Activated CD4-positive, alpha-beta T cell treated with anti-CD3 and anti-CD28 coated beads for 36 hours (primary cell): ENCODE measurements at regions not wholly inside any gene's neighbourhood (a gene's known extent, or its start where the extent isn't known, plus 50 kb on each side); places are given as distances from the start of the nearest gene placed in this dataset.
"Not testable (repeated sequence)": the region's sequence is repeated elsewhere in the genome, so short reads cannot be mapped to it uniquely, and the experiment has no call there.

Experiments used
- ATAC-seq: fragments of 200-7000 bp; cut with Tn5 transposase; one replicate; pipeline ENCODE4 v1.10.0; 2021; ENCODE audit warnings: mild to moderate bottlenecking, moderate library complexity
- CTCF ChIA-PET: fragments of 350-600 bp; sonication (Branson Sonifier 250); formaldehyde crosslinking; loops from one replicate; lab custom pipeline; 2021; ENCODE audit warnings: antibody characterized with exemption; lab: Charles Lee
- POLR2A ChIA-PET: fragments of 350-600 bp; sonication (Branson Sonifier 250); formaldehyde crosslinking; loops from one replicate; lab custom pipeline; 2021; ENCODE audit warnings: antibody characterized with exemption, inconsistent platforms; lab: Charles Lee
- DNase-seq: peaks from one replicate; pipeline ENCODE4 v3.0.0-alpha.2; 2020
- H3K27ac Mint-ChIP-seq: one replicate; pipeline ENCODE4 v1.8.0; 2021; ENCODE audit warnings: mixed read lengths
- H3K27me3 Mint-ChIP-seq: one replicate; pipeline ENCODE4 v1.8.0; 2021; ENCODE audit warnings: mixed read lengths
- H3K36me3 Mint-ChIP-seq: one replicate; pipeline ENCODE4 v1.8.0; 2021; ENCODE audit warnings: low read depth, mixed read lengths
- H3K4me1 Mint-ChIP-seq: one replicate; pipeline ENCODE4 v1.8.0; 2021; ENCODE audit warnings: mixed read lengths
- H3K4me3 Mint-ChIP-seq: one replicate; pipeline ENCODE4 v1.8.0; 2021; ENCODE audit warnings: mild to moderate bottlenecking, moderate library complexity, mixed read lengths
- H3K9me3 Mint-ChIP-seq: one replicate; pipeline ENCODE4 v1.8.0; 2021; ENCODE audit warnings: low read depth, mixed read lengths
- intact Hi-C, 2 experiments: fragments of 100-400 bp; cut with DNase I in 1 of 2; cut with micrococcal nuclease in 1 of 2; formaldehyde crosslinking; loops; one replicate each; pipeline versions ENCODE4 v1.14.2 to v1.15.1; 2022 to 2024; cut with DNase I, micrococcal nuclease

DNA sequence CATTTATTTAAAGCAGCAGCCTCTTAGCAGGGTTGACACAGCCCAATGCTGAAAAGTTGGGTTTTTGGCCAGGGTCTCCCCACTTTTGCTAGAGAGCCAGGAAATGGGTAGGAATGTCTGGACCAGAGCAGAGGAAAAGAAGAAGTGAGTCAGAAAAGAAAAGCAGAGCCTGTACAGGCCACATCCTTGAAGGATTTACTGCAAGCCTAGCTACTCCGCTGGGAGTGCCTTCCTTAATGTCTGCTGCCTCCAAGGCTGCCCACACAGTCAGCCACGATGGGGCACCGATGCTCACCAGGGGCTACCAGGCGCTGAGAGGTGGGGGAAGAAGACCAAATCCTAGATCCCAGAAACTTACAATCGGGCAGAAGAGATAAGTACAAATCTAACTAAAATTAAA, 139.2 kb downstream of the C12orf75 start:
- H3K27ac Mint-ChIP-seq, result no peak overlapping the region
- intact Hi-C loops, result no loop called here
- H3K36me3 Mint-ChIP-seq, result no peaks in the 10 kb centered on the region
- DNase-seq (no peak), ATAC-seq (no peak)
- H3K27me3 Mint-ChIP-seq, result peaks cover 13% of the 10 kb centered on the region
- no peaks in the 10 kb centered on the region for H3K4me1 Mint-ChIP-seq
- POLR2A ChIA-PET, result no interaction called here
- CTCF ChIA-PET, result interaction anchor here (0.7 kb wide), 1 partner anchor 1372 kb away, joined by 3 read pairs; no protein-coding TSS in a partner anchor
- H3K4me3 Mint-ChIP-seq, result no peak overlapping the region
- no peaks in the 10 kb centered on the region for H3K9me3 Mint-ChIP-seq

GRCh38 chr12:105470102-105470501, 139.6 kb downstream of the C12orf75 start:
- H3K27me3 Mint-ChIP-seq, result peaks cover 14% of the 10 kb centered on the region
- H3K27ac Mint-ChIP-seq, result no peak overlapping the region
- DNase-seq, result no peak
- no peak overlapping the region for H3K4me3 Mint-ChIP-seq
- intact Hi-C loops, result no loop called here
- H3K4me1 Mint-ChIP-seq, result no peaks in the 10 kb centered on the region
- H3K9me3 Mint-ChIP-seq, result no peaks in the 10 kb centered on the region
- CTCF ChIA-PET, result no interaction called here
- POLR2A ChIA-PET, result interaction anchor here (0.5 kb wide), 1 partner anchor 131 kb away, joined by 11 read pairs; no protein-coding TSS in a partner anchor
- no peaks in the 10 kb centered on the region for H3K36me3 Mint-ChIP-seq
- no peak for ATAC-seq

DNA sequence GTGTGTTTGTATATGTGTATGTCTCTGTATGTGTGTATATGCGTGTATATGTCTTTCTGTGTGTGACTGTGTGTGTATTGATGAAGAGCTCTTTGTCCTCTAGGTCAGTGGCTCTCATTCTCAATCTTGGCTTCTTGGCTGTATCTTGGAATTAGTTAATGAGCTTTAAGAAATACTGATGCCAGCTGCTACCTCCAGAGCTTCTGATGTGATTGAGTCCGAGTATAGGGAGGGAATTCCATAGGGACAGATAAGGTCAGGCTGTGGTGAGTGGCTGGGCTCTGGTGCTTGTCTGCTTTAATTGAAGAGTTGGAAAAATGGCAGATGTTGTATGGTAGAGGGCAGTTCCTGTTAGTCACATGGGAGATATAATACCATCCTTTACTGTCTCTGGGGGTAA, 140.1 kb downstream of the C12orf75 start:
- H3K27ac Mint-ChIP-seq, result no peak overlapping the region
- intact Hi-C loops, result no loop called here

GRCh38 chr12:105474672-105475071, 144.2 kb downstream of the C12orf75 start:
- ChIA-PET CTCF (no interaction called here), POLR2A (no interaction called here)
- no peaks in the 10 kb centered on the region for H3K9me3 Mint-ChIP-seq
- ATAC-seq, result no peak
- H3K4me1 Mint-ChIP-seq, result no peaks in the 10 kb centered on the region
- no peak overlapping the region for H3K4me3 Mint-ChIP-seq
- H3K36me3 Mint-ChIP-seq, result no peaks in the 10 kb centered on the region
- H3K27ac Mint-ChIP-seq, result no peak overlapping the region
- DNase-seq, result no peak
- peaks cover 10% of the 10 kb centered on the region for H3K27me3 Mint-ChIP-seq
- intact Hi-C loops, result no loop called here

More for the DNA sequence above, 140.1 kb downstream of the C12orf75 start:
- H3K4me1 Mint-ChIP-seq, result no peaks in the 10 kb centered on the region
- ChIA-PET CTCF (no interaction called here), POLR2A (interaction anchor here (0.5 kb wide), 1 partner anchor 132 kb away, joined by 11 read pairs; no protein-coding TSS in a partner anchor)
- DNase-seq (no peak), ATAC-seq (no peak)
- H3K36me3 Mint-ChIP-seq, result no peaks in the 10 kb centered on the region
- peaks cover 14% of the 10 kb centered on the region for H3K27me3 Mint-ChIP-seq
- H3K9me3 Mint-ChIP-seq, result no peaks in the 10 kb centered on the region
- H3K4me3 Mint-ChIP-seq, result no peak overlapping the region

- intact Hi-C loops, result no loop called here
- H3K4me3 Mint-ChIP-seq, result no peak overlapping the region
- H3K27ac Mint-ChIP-seq, result no peak overlapping the region
- DNase-seq (no peak), ATAC-seq (no peak)
- ChIA-PET CTCF (no interaction called here), POLR2A (no interaction called here)
- no peaks in the 10 kb centered on the region for H3K4me1 Mint-ChIP-seq
- no peaks in the 10 kb centered on the region for H3K9me3 Mint-ChIP-seq
- H3K27me3 Mint-ChIP-seq, result peaks cover 10% of the 10 kb centered on the region
- H3K36me3 Mint-ChIP-seq, result no peaks in the 10 kb centered on the region
Measured at GRCh38 chr12:105476616-105477015, 146.1 kb downstream of the C12orf75 start.

DNA sequence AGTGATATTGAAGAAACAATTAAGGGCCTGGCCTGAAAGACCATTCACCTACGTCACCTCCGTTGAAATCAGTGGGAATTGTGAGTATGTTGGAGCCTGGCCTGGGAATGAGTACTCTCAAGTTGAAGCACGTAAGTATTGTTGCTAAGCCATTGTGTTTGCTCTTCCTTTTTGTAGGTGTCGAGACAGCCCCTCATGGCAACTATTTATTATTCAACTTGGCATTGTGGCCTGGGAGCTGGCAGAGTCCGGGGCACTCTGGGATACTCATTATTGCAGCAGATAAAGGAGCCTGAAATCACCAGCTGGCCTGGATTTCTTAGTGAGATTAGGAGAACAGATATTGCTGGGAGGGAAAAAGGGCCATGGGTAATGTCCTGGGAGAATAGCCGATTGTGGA, 147.4 kb downstream of the C12orf75 start:
- intact Hi-C loops, result no loop called here
- ChIA-PET CTCF (no interaction called here), POLR2A (no interaction called here)
- H3K27ac Mint-ChIP-seq, result no peak overlapping the region
- no peaks in the 10 kb centered on the region for H3K9me3 Mint-ChIP-seq
- no peak for ATAC-seq
- H3K27me3 Mint-ChIP-seq, result peaks cover 10% of the 10 kb centered on the region
- DNase-seq, result no peak
- H3K4me1 Mint-ChIP-seq, result no peaks in the 10 kb centered on the region
- no peaks in the 10 kb centered on the region for H3K36me3 Mint-ChIP-seq
- H3K4me3 Mint-ChIP-seq, result no peak overlapping the region

DNA sequence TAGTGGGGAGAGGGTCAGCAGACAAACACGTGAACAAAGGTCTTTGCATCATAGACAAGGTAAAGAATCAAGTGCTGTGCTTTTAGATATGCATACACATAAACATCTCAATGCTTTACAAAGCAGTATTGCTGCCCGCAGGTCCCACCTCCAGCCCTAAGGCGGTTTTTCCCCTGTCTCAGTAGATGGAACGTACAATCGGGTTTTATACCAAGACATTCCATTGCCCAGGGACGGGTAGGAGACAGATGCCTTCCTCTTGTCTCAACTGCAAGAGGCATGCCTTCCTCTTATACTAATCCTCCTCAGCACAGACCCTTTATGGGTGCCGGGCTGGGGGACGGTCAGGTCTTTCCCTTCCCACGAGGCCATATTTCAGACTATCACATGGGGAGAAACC, 148.3 kb downstream of the C12orf75 start:
- H3K9me3 Mint-ChIP-seq, H3K4me3 Mint-ChIP-seq, DNase-seq, intact Hi-C loops, H3K36me3 Mint-ChIP-seq, POLR2A ChIA-PET, CTCF ChIA-PET, H3K4me1 Mint-ChIP-seq, ATAC-seq, H3K27ac Mint-ChIP-seq: not testable (repeated sequence)
- peaks cover 10% of the 10 kb centered on the region for H3K27me3 Mint-ChIP-seq

DNA sequence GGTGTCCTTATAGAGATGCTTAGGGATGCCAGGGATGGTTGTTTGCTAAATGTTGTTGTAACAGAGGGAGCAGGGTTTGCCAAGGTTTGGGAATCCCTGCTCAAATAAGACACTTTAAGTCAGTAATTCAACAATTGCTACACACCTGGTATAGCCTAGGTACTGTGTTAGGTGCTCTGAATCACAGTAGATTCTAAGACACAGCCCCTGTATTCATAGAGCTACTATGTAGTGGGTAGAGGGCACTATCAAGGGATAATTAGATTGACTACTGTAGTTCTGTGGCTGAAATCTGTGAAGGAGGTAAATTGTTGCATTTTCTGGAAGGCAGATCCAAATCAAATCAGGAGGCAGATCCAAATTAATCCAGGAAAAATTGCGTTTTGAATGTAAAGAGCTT, 149.2 kb downstream of the C12orf75 start:
- intact Hi-C loops, result no loop called here
- Mint-ChIP-seq H3K4me1 (no peaks in the 10 kb centered on the region), H3K27me3 (peaks cover 4% of the 10 kb centered on the region), H3K4me3 (no peak overlapping the region), H3K9me3 (no peaks in the 10 kb centered on the region), H3K36me3 (no peaks in the 10 kb centered on the region), H3K27ac (no peak overlapping the region)
- ATAC-seq (no peak), DNase-seq (no peak)
- ChIA-PET CTCF (no interaction called here), POLR2A (no interaction called here)

- ChIA-PET CTCF (no interaction called here), POLR2A (no interaction called here)
- no peaks in the 10 kb centered on the region for H3K4me1 Mint-ChIP-seq
- ATAC-seq (no peak), DNase-seq (no peak)
- peaks cover 2% of the 10 kb centered on the region for H3K27me3 Mint-ChIP-seq
- no peak overlapping the region for H3K4me3 Mint-ChIP-seq
- intact Hi-C loops, result no loop called here
- no peak overlapping the region for H3K27ac Mint-ChIP-seq
- no peaks in the 10 kb centered on the region for H3K9me3 Mint-ChIP-seq
- no peaks in the 10 kb centered on the region for H3K36me3 Mint-ChIP-seq
Measured at GRCh38 chr12:105480162-105480561, 149.7 kb downstream of the C12orf75 start.

- DNase-seq, result no peak
- Mint-ChIP-seq H3K27ac (no peak overlapping the region), H3K27me3 (no peaks in the 10 kb centered on the region), H3K36me3 (no peaks in the 10 kb centered on the region), H3K4me1 (no peaks in the 10 kb centered on the region), H3K9me3 (no peaks in the 10 kb centered on the region), H3K4me3 (no peak overlapping the region)
- intact Hi-C loops, result no loop called here
- ChIA-PET CTCF (no interaction called here), POLR2A (no interaction called here)
- no peak for ATAC-seq
Measured at GRCh38 chr12:105481392-105482300, 151.2 kb downstream of the C12orf75 start.

GRCh38 chr12:105482951-105483350, 152.5 kb downstream of the C12orf75 start:
- no peaks in the 10 kb centered on the region for H3K9me3 Mint-ChIP-seq
- ChIA-PET CTCF (interaction anchor here (0.5 to 1.1 kb wide), 2 partner anchors 119 to 134 kb away, joined by 3 to 4 read pairs; no protein-coding TSS in a partner anchor), POLR2A (no interaction called here)
- no peak for DNase-seq
- no peak for ATAC-seq
- H3K4me1 Mint-ChIP-seq, result no peaks in the 10 kb centered on the region
- H3K27ac Mint-ChIP-seq, result no peak overlapping the region
- intact Hi-C loops, result no loop called here
- no peaks in the 10 kb centered on the region for H3K27me3 Mint-ChIP-seq
- H3K4me3 Mint-ChIP-seq, result no peak overlapping the region
- H3K36me3 Mint-ChIP-seq, result no peaks in the 10 kb centered on the region

GRCh38 chr12:105483691-105484090, 153.2 kb downstream of the C12orf75 start:
- ATAC-seq (no peak), DNase-seq (no peak)
- Mint-ChIP-seq H3K36me3 (no peaks in the 10 kb centered on the region), H3K27ac (no peak overlapping the region), H3K4me1 (no peaks in the 10 kb centered on the region), H3K9me3 (no peaks in the 10 kb centered on the region), H3K27me3 (no peaks in the 10 kb centered on the region), H3K4me3 (no peak overlapping the region)
- intact Hi-C loops, result no loop called here
- CTCF ChIA-PET, result interaction anchor here (0.5 kb wide), 1 partner anchor 119 kb away, joined by 4 read pairs; no protein-coding TSS in a partner anchor
- POLR2A ChIA-PET, result no interaction called here
